ENCODE measurements at regions not wholly inside any gene's neighbourhood (a gene's known extent, or its start where the extent isn't known, plus 50 kb on each side); places are given as distances from the start of the nearest gene placed in this dataset.
"Not testable (repeated sequence)": the region's sequence is repeated elsewhere in the genome, so short reads cannot be mapped to it uniquely, and the experiment has no call there.

GRCh38 chr4:58871509-58871908 is 1761.3 kb upstream of the IGFBP7 start:
- DNase-seq = no peak

GRCh38 chr4:58849026-58849425 is 1738.8 kb upstream of the IGFBP7 start:
- DNase-seq = no peak

DNA sequence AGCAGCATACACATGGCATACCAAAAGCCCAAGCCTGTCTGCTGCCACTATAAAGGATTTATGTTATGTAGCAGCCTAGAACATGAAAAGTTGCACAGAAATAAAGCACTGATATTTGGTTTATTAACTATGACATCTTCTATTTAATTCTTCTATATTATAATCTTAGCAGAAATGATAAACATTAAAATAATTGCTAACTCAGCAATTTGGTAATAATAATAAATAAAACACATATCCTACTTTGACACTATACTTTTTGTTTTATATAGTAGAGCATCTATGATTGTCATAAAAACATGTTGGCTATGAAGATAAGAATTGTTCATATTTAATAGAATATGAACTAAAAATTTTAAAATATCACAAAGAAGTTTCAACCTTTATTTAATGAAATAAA is 1733.3 kb upstream of the IGFBP7 start:
- DNase-seq = no peak

- no peak for DNase-seq
These were observed 1722.9 kb upstream of the IGFBP7 start for GRCh38 chr4:58833126-58833525.

GRCh38 chr4:58825278-58825677 is 1715.1 kb upstream of the IGFBP7 start:
- DNase-seq = no peak

DNA sequence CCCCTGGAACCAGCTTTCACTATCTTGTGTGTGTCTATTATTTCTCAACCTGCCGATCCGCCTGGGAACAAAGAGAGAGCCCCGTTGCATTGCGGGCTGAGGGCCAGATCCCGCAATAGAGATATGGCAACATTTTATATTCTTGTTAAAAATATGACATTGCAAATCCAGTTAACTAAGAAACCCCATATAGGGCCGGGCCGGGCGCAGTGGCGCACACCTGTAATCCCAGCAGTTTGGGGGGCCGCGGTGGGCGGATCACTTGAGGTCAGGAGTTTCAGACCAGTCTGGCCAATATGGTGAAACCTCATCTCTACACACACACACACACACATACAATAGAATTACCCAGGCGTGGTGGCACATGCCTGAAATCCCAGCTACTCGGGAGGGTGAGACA is 1708.4 kb upstream of the IGFBP7 start:
- not testable (repeated sequence) for DNase-seq

DNA sequence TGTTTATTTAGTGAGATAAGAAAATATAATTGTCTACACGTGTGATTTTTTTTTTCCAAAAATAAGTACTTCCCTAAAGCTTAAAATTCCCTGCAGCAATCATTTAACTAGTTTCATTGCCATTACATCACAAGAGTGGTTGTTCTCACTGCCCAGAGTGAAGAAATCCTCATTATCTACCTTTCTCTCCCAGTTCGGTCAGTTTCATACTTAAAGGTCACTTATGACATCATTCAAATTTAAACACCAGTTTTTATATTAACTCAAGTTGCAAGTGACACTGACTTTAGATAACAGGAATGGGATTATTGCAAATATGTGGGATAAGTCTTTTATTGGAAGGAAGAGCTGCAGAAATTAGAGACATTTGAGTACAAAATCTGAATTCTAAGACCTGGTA is 1699.8 kb upstream of the IGFBP7 start:
- DNase-seq = no peak

DNA sequence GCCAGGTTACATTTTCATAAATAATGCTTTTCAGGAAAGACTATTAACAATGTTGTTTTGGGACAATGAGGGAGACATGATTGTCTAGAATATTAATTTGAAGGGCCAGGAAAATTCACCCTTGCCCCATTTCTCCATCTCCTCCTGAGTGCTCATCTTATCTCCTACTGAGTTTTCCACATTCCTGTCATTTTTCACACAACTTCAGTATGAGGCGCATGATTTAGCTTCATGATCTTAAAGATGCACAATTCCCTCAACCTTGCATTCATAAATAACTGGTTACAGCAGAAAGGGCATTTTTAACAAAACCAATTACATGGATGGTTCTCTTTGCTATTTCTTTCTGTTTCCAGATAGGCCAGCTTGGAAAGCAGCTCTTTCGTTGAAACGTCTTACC is 1699.2 kb upstream of the IGFBP7 start:
- no peak for DNase-seq

DNA sequence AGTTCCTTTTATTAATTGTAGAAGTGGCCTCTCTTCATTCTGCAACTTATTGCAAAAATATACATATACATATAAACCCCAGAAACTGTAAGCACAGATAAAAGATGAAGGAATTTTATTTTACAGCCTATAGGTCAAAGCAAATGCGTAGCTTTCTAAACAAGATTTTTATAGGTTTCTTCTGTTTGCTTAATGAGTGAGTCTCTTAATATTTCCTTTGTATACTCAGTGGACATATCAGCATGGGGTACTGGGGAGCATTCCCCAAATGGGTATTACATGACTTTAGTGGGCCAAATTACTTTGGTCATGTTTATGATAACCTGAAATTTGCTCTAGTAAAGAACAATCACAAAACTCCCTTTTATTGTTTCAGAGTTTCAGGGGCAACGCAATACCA is 1698.6 kb upstream of the IGFBP7 start:
- no peak for DNase-seq

DNA sequence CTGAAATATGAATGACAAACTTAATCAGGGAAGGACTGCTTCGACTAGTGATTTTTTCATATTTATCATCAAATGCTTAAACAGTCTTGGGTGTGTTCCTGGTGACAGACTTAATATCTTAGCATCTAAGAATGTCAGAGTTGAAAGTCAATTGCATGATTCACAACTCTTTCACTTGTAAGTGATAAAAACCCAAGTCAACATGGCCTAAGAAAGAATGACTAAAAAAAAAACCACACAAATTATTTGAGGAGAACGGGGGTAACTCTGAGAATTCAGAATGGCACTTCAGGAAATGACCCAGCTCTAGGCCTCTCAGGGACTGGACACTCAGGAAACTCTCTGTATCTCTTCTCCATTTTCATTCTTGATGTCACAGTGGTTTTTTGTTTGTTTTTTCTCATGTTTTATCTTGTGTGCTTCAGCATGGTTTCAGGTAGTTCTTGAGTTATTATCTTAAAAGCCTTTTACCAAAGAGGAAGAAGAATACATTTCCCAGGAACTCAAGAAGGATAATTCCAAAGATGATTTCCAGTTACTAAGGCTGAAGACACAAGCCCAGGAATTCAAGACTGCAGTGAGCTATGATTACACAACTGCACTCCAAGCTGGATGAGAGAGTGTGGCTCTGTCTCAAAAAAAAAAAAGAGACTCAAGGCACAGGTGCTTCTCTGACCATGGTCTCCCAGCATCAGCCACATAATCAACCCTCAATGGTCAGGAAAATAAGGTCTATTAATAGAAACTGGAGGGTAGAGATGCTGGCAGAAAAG is 1697.8 kb upstream of the IGFBP7 start:
- no peak for DNase-seq

DNA sequence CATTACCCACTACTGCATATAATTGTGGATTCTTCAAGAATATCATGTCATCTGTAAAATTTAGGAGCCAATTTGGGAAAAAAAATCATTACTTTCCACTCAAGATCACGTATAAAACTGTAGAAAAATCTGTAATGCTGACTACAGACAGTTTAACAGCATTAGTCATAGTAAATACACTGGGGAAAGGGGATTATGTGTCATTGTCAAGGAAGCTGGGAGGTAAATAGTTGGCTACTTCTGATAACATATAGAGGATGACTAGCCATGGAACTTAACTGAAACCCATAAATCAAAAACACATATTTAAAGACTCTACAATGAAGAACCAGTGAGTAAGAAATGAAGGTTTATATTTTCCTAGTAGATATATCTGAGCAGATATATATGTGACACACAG is 1666.4 kb upstream of the IGFBP7 start:
- DNase-seq = no peak

DNA sequence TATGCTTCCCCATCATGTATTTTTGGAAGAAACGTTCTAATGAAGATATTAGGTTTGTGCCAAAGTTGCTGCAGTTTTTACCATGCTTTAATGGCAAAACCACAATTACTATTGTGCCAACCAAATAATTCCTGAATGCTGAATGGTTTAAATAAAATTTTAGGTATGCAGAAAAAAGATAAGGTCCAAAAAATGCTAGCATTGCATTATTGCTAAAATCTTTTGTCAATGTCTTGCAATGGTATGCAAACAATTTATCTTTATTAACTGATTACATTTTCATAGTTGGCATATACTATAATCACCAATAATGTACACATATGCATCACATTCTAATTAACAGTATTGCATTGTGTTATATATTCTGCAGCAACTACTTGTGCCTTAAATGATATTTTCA is 1657.4 kb upstream of the IGFBP7 start:
- DNase-seq = no peak

GRCh38 chr4:58766763-58767162 is 1656.6 kb upstream of the IGFBP7 start:
- no peak for DNase-seq

DNA sequence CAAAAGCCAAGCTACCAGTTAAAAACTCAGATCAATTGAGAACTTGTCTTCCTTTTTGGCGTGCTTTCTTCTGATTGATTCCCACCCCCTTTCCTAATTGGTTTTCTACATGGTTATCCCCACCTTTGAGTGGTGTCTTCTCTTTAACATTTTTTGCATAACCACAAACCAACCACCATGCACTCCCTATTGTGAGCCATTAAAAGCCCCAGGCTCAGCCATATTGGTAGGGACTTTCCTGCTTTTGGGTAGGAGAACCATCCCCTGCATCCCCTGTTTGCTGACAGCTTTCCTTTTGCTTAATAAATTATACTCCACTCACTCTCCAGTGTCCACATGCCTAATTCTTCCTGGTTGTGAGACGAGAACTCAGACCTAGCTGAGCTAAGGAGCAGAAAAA is 1651.4 kb upstream of the IGFBP7 start:
- DNase-seq = no peak

- no peak for DNase-seq
These were observed 1650.6 kb upstream of the IGFBP7 start for GRCh38 chr4:58760737-58761136.

DNA sequence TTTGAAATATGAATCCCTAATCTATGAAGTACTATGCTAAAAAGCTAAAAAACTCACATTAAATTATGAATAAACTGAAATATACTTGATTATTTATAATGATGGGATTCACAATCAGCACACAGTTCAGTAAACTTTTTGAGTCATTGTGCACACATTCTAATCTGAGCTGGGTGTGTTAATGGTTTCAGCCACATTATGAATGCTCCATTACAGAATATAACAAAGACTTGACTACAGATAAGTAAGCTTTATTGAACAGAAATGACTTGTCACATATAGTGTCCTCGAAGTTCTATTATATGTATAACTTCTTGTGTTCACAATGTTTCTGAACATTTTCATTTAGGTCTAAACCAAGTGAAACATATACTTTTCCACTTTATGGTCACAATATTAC is 1649.9 kb upstream of the IGFBP7 start:
- DNase-seq = no peak

GRCh38 chr4:58749206-58749605 is 1639.0 kb upstream of the IGFBP7 start:
- no peak for DNase-seq

DNA sequence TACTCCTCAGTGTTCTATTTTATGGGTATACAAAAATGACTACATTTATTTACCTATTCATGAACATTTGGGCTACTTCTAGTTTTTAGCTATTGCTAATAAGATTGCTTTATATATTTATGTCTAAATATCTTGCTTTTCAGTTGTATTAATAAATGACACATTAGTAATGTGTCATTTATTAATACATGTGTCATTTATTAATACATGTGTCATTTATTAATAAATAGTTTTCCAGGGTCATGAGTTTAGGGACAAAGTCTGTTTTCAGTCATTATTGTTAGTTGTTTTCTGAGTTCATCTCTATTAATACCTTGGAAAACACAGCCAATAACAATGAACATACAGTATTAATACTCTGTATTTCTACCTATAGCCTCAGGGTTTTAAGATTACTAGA is 1630.7 kb upstream of the IGFBP7 start:
- DNase-seq = no peak

DNA sequence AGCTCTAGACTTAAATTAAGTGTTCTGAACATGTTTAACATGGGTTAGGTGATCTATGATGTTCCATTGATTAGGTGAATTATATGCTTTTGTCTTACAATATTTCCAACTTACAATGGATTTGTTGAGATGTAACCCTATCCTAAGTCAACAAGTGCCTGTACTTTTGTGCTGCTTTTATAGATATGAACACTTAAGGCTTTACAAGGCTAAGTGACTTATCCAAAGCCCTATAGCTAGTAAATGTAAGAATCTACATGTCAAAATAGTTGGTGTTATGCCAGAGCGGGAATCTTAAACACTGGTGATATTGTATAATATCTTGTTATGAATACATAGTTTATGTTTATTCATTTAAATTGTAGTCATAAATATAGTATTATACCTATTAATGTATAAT is 1629.1 kb upstream of the IGFBP7 start:
- DNase-seq = no peak

- DNase-seq = no peak
These were observed 1628.2 kb upstream of the IGFBP7 start for GRCh38 chr4:58738375-58738774.

GRCh38 chr4:58734030-58734674 is 1624.0 kb upstream of the IGFBP7 start:
- no peak for DNase-seq

- no peak for DNase-seq
These were observed 1622.8 kb upstream of the IGFBP7 start for GRCh38 chr4:58732973-58733372.

DNA sequence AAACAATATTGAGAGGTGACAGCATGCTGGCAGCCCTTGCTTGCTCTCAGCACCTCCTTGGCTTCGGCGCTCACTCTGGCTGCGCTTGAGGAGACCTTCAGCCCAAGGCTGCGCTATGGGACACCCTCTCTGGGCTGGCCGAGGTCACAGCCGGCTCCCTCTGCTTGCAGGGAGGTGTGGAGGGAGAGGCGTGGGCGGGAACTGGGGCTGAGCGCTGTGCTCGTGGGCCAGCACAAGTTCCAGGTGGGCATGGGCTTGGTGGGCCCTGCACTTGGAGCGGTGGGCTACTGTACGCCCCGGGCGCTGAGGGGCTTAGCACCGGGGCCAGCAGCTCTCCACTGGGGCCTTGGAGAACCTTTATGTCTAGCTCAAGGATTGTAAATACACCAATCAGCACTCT is 1613.8 kb upstream of the IGFBP7 start:
- no peak for DNase-seq

DNA sequence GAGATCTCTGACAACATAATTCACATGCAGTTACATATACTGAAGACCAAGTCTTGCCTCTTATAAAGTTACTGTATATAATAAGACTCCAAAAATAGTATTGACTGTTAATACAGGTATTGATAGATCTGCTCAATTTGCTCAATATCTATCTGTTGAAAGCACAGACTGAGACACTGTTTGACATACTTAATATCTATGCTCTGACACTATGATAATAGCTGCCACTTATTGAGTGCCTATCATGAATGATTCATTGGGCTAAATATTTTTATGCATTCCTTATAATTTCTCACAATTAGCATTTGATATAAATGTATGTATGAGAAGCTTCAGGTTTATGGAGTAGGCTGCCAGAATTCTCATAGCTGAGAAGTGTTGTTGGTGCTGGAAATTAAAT is 1600.9 kb upstream of the IGFBP7 start:
- DNase-seq = no peak

- no peak for DNase-seq
These were observed 1578.4 kb upstream of the IGFBP7 start for GRCh38 chr4:58688568-58688967.

Measured in dermis blood vessel endothelial cell (primary cell).